GM06990 (cell line): ENCODE measurements at regions not wholly inside any gene's neighbourhood (a gene's known extent, or its start where the extent isn't known, plus 50 kb on each side); places are given as distances from the start of the nearest gene placed in this dataset.
"Not testable (repeated sequence)": the region's sequence is repeated elsewhere in the genome, so short reads cannot be mapped to it uniquely, and the experiment has no call there.

Experiments
- DNase-seq: peaks from one replicate; pipeline ENCODE4 v3.0.0-alpha.2; 2011; ENCODE audit not compliant: insufficient read length; ENCODE audit errors: extremely low read depth
- H3K27me3 ChIP-seq: replicated peaks from 2 replicates; pipeline ENCODE4 v1.6.0; 2011; ENCODE audit warnings: low read length; ENCODE audit not compliant: control insufficient read depth, insufficient read depth
- H3K36me3 ChIP-seq: 2 replicates; pipeline ENCODE4 v1.5.1; 2011; ENCODE audit warnings: low read length; ENCODE audit not compliant: control insufficient read depth, insufficient read depth
- H3K4me3 ChIP-seq: replicated peaks from 2 replicates; pipeline ENCODE4 v1.5.1; 2011; ENCODE audit warnings: low read depth, mild to moderate bottlenecking, control low read depth, low read length
- CTCF ChIP-seq: IDR thresholded peaks from 2 replicates; pipeline ENCODE4 v1.5.1; 2011; ENCODE audit warnings: low read length, control low read depth, mild to moderate bottlenecking, inconsistent platforms; ENCODE audit not compliant: insufficient read depth, poor library complexity, severe bottlenecking

DNA sequence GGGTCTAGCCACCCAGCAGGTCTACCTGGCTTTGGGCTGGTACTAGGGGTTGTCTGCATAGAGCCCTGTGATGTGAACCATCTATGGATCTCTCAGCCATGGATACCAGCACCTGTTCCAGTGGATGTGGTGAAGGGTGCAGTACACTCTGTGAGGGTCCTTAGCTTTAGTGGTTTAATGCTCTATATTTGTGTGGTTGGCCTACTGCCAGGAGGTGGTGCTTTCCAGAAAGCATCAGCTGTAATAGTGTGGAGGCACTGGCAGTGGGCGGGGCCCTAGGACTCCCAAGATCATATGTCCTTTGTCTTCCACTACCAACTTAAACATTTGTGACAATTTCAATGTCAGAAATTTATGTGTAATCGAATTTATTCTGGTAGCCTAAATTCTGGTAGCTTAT, 1065.1 kb downstream of the RPIA start:
- H3K36me3 ChIP-seq, H3K4me3 ChIP-seq, H3K27me3 ChIP-seq, DNase-seq: not testable (repeated sequence)

- not testable (repeated sequence) for H3K27me3 ChIP-seq, H3K4me3 ChIP-seq, DNase-seq, H3K36me3 ChIP-seq
Measured at GRCh38 chr2:89758332-89759026, 1067.0 kb downstream of the RPIA start.

DNA sequence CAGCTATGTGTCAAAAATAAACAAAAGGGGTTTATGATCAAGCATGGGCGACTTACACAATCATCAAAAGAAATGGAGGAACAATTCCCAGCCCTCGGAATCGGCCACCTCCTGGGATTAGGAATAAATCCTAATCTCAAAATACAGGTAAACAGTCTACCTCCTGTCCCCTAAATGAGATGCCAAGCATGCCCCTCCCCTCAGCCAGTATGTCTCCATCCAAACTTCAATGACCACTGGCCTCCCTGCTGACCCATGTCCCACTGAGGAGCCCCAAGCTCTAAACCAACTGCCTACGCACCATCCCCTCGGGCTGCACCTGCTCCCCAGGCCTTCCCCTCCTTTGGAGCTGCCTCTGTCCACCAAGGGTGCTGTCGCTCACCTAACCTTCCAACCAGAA, 1069.3 kb downstream of the RPIA start:
- not testable (repeated sequence) for H3K4me3 ChIP-seq, H3K27me3 ChIP-seq, DNase-seq, H3K36me3 ChIP-seq

DNA sequence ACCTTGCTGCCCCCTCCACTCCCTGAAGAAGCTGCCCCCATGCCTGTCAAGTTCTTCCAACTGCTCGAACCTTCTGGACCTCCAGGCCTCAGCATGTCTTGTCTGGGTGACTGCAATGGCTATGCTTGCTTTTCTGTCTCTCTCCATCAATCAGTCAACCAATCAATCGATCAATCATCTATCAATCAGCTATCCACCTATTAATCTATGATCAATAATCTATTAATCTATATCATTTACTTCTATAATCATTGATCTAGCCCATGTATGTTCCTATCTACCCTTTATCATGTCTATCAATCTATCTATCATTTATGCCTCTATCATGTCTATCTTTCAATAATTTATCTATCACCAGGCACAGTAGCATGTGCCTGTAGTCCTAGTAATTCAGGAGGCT, 1069.7 kb downstream of the RPIA start:
- DNase-seq, H3K36me3 ChIP-seq, H3K27me3 ChIP-seq, H3K4me3 ChIP-seq: not testable (repeated sequence)

- not testable (repeated sequence) for DNase-seq, H3K27me3 ChIP-seq, H3K36me3 ChIP-seq, H3K4me3 ChIP-seq
Measured at GRCh38 chr2:89761863-89762262, 1070.4 kb downstream of the RPIA start.

DNA sequence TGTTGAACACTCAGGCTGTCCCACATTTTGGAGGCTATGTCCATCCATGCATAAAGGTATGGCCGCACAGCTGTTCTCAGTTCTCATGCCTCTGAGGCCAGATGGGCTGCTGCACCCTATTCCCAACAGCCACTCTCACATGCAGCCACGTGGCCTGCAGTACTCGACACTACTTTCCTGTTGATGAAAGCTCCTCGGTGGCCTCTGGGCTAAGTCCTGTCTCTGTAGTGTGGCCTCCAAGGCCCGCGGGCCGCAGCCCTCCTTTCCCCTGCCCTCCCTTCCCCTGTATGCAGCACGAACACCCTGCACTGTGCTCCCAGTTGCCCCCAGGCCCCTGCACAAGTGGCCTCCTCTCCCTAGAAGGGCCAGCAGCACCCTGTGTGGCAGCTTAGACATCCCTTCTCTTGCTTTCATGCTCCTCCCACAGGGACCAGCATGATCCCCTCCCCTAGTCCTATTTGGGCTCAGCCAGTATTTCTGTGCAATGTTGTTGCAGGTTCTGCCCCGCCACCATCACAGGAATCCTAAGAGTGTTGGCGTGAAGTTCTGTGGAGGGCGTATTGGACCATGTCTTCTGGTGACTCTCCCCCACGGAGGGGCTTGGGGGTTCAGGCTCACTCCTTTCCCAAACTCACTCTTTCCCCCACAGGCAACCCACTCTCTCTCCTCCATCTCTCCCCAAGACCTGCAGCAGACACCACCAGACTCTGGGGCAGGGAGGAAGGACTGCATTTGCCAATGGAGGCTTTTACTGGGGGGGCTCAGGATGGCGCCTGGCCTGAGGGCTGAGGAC, 1071.2 kb downstream of the RPIA start:
- not testable (repeated sequence) for H3K27me3 ChIP-seq, DNase-seq, H3K36me3 ChIP-seq, H3K4me3 ChIP-seq

DNA sequence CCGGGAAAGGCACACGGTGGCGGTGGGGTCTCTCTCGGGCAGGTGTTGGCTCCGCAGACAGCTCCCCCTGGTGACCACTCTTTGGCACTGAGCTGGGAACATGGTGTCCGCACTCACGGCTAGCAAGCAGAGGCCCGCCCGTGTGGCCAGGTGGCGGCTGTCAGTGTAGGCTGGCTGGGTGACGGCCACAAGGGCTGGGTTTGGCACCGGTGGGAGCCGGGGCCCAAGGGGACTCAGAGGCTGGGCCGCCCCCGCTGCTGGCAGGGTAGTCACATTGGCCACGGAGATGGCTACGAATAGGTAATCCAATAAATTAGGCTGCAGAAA, 1071.7 kb downstream of the RPIA start:
- H3K4me3 ChIP-seq = no peak overlapping the region

GRCh38 chr2:89763581-89764485, 1072.4 kb downstream of the RPIA start:
- Histone ChIP-seq H3K4me3 (no peak overlapping the region), H3K36me3 (no peaks in the 10 kb centered on the region), H3K27me3 (no peaks in the 10 kb centered on the region)
- TF ChIP-seq CTCF = no peak
- DNase-seq = no peak

More for the DNA sequence above, 1071.7 kb downstream of the RPIA start:
- no peak for DNase-seq
- H3K27me3 ChIP-seq = no peaks in the 10 kb centered on the region
- no peaks in the 10 kb centered on the region for H3K36me3 ChIP-seq
- no peak for TF ChIP-seq CTCF

- DNase-seq, H3K36me3 ChIP-seq, H3K27me3 ChIP-seq, H3K4me3 ChIP-seq: not testable (repeated sequence)
Measured at GRCh38 chr2:89764571-89765360, 1073.3 kb downstream of the RPIA start.

DNA sequence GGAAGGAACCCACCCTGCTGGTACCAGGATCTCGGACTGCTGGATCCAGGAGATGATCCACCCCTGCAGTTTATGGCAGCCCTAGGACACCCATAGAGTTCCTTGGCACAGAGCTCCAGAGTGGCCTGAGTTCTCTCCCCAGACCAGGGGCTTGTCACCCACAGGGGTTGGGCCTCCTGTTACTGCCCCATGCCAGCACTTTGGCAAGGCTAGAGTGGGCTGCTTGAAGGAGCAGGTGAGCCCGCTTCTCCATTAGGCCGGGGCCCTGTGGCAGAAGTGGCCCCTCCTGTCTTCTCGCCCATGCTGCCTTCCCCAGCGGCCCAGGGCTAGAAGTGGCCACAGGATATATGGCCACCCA, 1073.9 kb downstream of the RPIA start:
- DNase-seq, H3K4me3 ChIP-seq, H3K27me3 ChIP-seq, H3K36me3 ChIP-seq: not testable (repeated sequence)
